H1 (cell line): ENCODE measurements at regions not wholly inside any gene's neighbourhood (a gene's known extent, or its start where the extent isn't known, plus 50 kb on each side); places are given as distances from the start of the nearest gene placed in this dataset.

Source experiments
- CTCF ChIA-PET: fragments of 300-600 bp; sonication (Branson Sonifier 250); formaldehyde crosslinking; loops from one replicate; lab custom pipeline; 2021; ENCODE audit not compliant: partially characterized antibody; lab: Charles Lee
- POLR2A ChIA-PET: fragments of 300-600 bp; sonication (Branson Sonifier 250); formaldehyde crosslinking; loops from one replicate; lab custom pipeline; 2021; ENCODE audit warnings: inconsistent platforms; ENCODE audit not compliant: partially characterized antibody; lab: Charles Lee
- DNase-seq, 2 experiments: peaks; one replicate each; pipeline versions ENCODE4 v3.0.0 to v3.0.0-alpha.2; 2010 to 2022; ENCODE audit warnings: low spot score in 2 of 2, low read depth in 1 of 2, mixed read lengths in 1 of 2
- FAIRE-seq: peaks from 2 replicates; lab custom pipeline; 2011; peaks lifted over from hg19 to GRCh38; lab: Jason Lieb, UNC
- H2AFZ ChIP-seq: 2 replicates; pipeline ENCODE4 v1.8.1; 2012; ENCODE audit warnings: low read length, inconsistent platforms
- H2AK5ac ChIP-seq: 2 replicates; pipeline ENCODE4 v1.6.1; 2013; ENCODE audit warnings: low read depth, low read length
- H2BK120ac ChIP-seq: replicated peaks from 2 replicates; pipeline ENCODE3; 2013; ENCODE audit warnings: low read depth, low read length, inconsistent platforms
- H2BK12ac ChIP-seq: 2 replicates; pipeline ENCODE4 v1.6.1; 2013; ENCODE audit warnings: low read depth, low read length
- H2BK15ac ChIP-seq: 2 replicates; pipeline ENCODE4 v1.6.1; 2013; ENCODE audit warnings: low read length
- H2BK20ac ChIP-seq: 2 replicates; pipeline ENCODE4 v1.6.1; 2013; ENCODE audit warnings: low read length
- H2BK5ac ChIP-seq: 2 replicates; pipeline ENCODE4 v1.6.1; 2013; ENCODE audit warnings: low read depth, low read length
- H3K14ac ChIP-seq: 2 replicates; pipeline ENCODE4 v1.6.1; 2013; ENCODE audit warnings: inconsistent platforms; ENCODE audit not compliant: insufficient read length
- H3K18ac ChIP-seq: 2 replicates; pipeline ENCODE4 v1.6.1; 2013; ENCODE audit warnings: low read length; ENCODE audit errors: extremely low read depth
- H3K23ac ChIP-seq: 2 replicates; pipeline ENCODE4 v1.6.1; 2013; ENCODE audit warnings: inconsistent platforms; ENCODE audit not compliant: insufficient read length
- H3K23me2 ChIP-seq: 2 replicates; pipeline ENCODE4 v1.6.1; 2013; ENCODE audit warnings: low read depth, low read length
- H3K27ac ChIP-seq: 2 replicates; pipeline ENCODE4 v1.6.1; 2011; ENCODE audit warnings: low read depth, low read length, inconsistent platforms
- H3K27me3 ChIP-seq, 4 experiments: replicated peaks in 1 of 4; 1 replicate in 1 of 4; 2 replicates in 3 of 4; pipeline versions ENCODE4 v1.6.1 to v1.8.1; 2011 to 2013; ENCODE audit warnings: low read length in 3 of 4, mild to moderate bottlenecking in 3 of 4, inconsistent platforms in 2 of 4, mixed read lengths in 2 of 4, moderate library complexity in 1 of 4; ENCODE audit not compliant: control insufficient read depth in 3 of 4, insufficient read depth in 3 of 4; ENCODE audit errors: extremely low read depth in 1 of 4
- H3K36me3 ChIP-seq, 4 experiments: 2 replicates each; pipeline versions ENCODE4 v1.6.1 to v1.8.1; 2011 to 2013; ENCODE audit warnings: mild to moderate bottlenecking in 4 of 4, low read length in 3 of 4, moderate library complexity in 2 of 4, control low read depth in 1 of 4, inconsistent platforms in 1 of 4; ENCODE audit not compliant: insufficient read depth in 4 of 4, control insufficient read depth in 2 of 4
- H3K4ac ChIP-seq: replicated peaks from 2 replicates; pipeline ENCODE3; 2013; ENCODE audit warnings: low read length, low read depth, mixed read lengths, inconsistent platforms; ENCODE audit not compliant: insufficient read length
- H3K4me1 ChIP-seq, 4 experiments: replicated peaks in 1 of 4; 1 replicate in 1 of 4; 2 replicates in 3 of 4; pipeline versions ENCODE4 v1.6.1 to v1.8.1; 2011 to 2013; ENCODE audit warnings: low read length in 3 of 4, inconsistent platforms in 2 of 4, mixed read lengths in 1 of 4; ENCODE audit not compliant: insufficient read depth in 4 of 4, control insufficient read depth in 3 of 4
- H3K4me2 ChIP-seq, 2 experiments: 2 replicates each; pipeline versions ENCODE4 v1.6.1 to v1.8.1; 2011 to 2013; ENCODE audit warnings: low read depth in 2 of 2, low read length in 2 of 2, control low read depth in 1 of 2, inconsistent platforms in 1 of 2, mild to moderate bottlenecking in 1 of 2; ENCODE audit not compliant: insufficient read depth in 1 of 2
- H3K4me3 ChIP-seq, 4 experiments: fragments of 200-600, 300-600 bp in 1 of 4; sonication (generic), shearing (Covaris generic), sonication (Bioruptor Twin) in 1 of 4; 2 replicates each; pipeline versions ENCODE4 v1.5.1 to v1.8.1; 2011 to 2016; ENCODE audit warnings: low read length in 4 of 4, low read depth in 3 of 4, control low read depth in 2 of 4, inconsistent platforms in 2 of 4, mild to moderate bottlenecking in 2 of 4, mixed read lengths in 1 of 4, moderate library complexity in 1 of 4; ENCODE audit not compliant: insufficient read depth in 2 of 4; ENCODE audit errors: extremely low read depth in 1 of 4
- H3K56ac ChIP-seq: replicated peaks from 2 replicates; pipeline ENCODE3; 2013; ENCODE audit warnings: low read depth, mild to moderate bottlenecking, mixed read lengths, low read length, inconsistent platforms; ENCODE audit not compliant: insufficient read length
- H3K79me1 ChIP-seq: 2 replicates; pipeline ENCODE4 v1.6.1; 2013; ENCODE audit warnings: low read depth, low read length, control low read depth
- H3K79me2 ChIP-seq, 2 experiments: 2 replicates each; pipeline versions ENCODE4 v1.6.1 to v1.8.1; 2012 to 2013; ENCODE audit warnings: low read length in 2 of 2, mild to moderate bottlenecking in 2 of 2, inconsistent platforms in 1 of 2; ENCODE audit not compliant: insufficient read depth in 2 of 2, control insufficient read depth in 1 of 2
- H3K9ac ChIP-seq, 4 experiments: replicated peaks in 1 of 4; 1 replicate in 1 of 4; 2 replicates in 3 of 4; pipeline versions ENCODE4 v1.6.1 to v1.8.1; 2011 to 2013; ENCODE audit warnings: low read depth in 3 of 4, low read length in 3 of 4, control low read depth in 2 of 4, mild to moderate bottlenecking in 2 of 4, moderate library complexity in 2 of 4, inconsistent platforms in 1 of 4; ENCODE audit errors: extremely low read depth in 1 of 4
- H3K9me3 ChIP-seq, 2 experiments: 2 replicates each; pipeline versions ENCODE4 v1.6.1 to v1.8.1; 2012 to 2013; ENCODE audit warnings: mild to moderate bottlenecking in 2 of 2, moderate library complexity in 2 of 2, control low read depth in 1 of 2, inconsistent platforms in 1 of 2, low read depth in 1 of 2, low read length in 1 of 2, mixed read lengths in 1 of 2; ENCODE audit not compliant: insufficient read depth in 2 of 2
- H4K20me1 ChIP-seq, 2 experiments: replicated peaks in 1 of 2; 2 replicates each; pipeline versions ENCODE3 to v1.8.1; 2011 to 2013; ENCODE audit warnings: inconsistent platforms in 2 of 2, low read length in 2 of 2, mild to moderate bottlenecking in 1 of 2; ENCODE audit not compliant: insufficient read depth in 2 of 2, control insufficient read depth in 1 of 2
- H4K5ac ChIP-seq: 2 replicates; pipeline ENCODE4 v1.6.1; 2013; ENCODE audit warnings: low read length, low read depth, mixed read lengths, inconsistent platforms; ENCODE audit not compliant: insufficient read length
- H4K8ac ChIP-seq: 2 replicates; pipeline ENCODE4 v1.8.0; 2013; ENCODE audit warnings: mild to moderate bottlenecking, moderate library complexity, low read length, inconsistent platforms; ENCODE audit not compliant: insufficient read depth; ENCODE audit errors: extremely low read depth
- H4K91ac ChIP-seq: replicated peaks from 2 replicates; pipeline ENCODE3; 2013; ENCODE audit warnings: low read length, mixed read lengths, inconsistent platforms; ENCODE audit not compliant: insufficient read length
- BRCA1 ChIP-seq: IDR thresholded peaks from 2 replicates; pipeline ENCODE4 v1.6.1; 2012; ENCODE audit warnings: low read depth, low read length, improper control_type of control experiment
- EZH2 ChIP-seq: fragments of 200-600 bp; sonication (generic); IDR thresholded peaks from 2 replicates; pipeline ENCODE4 v1.7.1; 2012; ENCODE audit warnings: low read depth, mild to moderate bottlenecking, moderate library complexity, low read length, inconsistent platforms; ENCODE audit not compliant: severe bottlenecking
- GTF2F1 ChIP-seq: IDR thresholded peaks from 2 replicates; pipeline ENCODE4 v1.6.1; 2012; ENCODE audit warnings: low read depth, low read length, improper control_type of control experiment, borderline replicate concordance
- MAX ChIP-seq: IDR thresholded peaks from 2 replicates; pipeline ENCODE4 v1.6.1; 2012; ENCODE audit warnings: inconsistent platforms
- POU5F1 ChIP-seq: IDR thresholded peaks from 2 replicates; pipeline ENCODE4 v1.6.1; 2011; ENCODE audit warnings: low read depth, mild to moderate bottlenecking, low read length, moderate library complexity
- RAD21 ChIP-seq, 2 experiments: IDR thresholded peaks in 1 of 2; conservative IDR thresholded peaks in 1 of 2; 2 replicates each; pipeline ENCODE4 v1.6.1; 2011; ENCODE audit warnings: low read depth in 2 of 2, low read length in 2 of 2, improper control_type of control experiment in 1 of 2, inconsistent platforms in 1 of 2, mild to moderate bottlenecking in 1 of 2, moderate library complexity in 1 of 2
- TAF7 ChIP-seq: optimal IDR thresholded peaks from 2 replicates; pipeline ENCODE3; 2011; ENCODE audit warnings: low read depth, mild to moderate bottlenecking, inconsistent platforms, low read length, moderate library complexity, borderline replicate concordance
- TBP ChIP-seq: IDR thresholded peaks from 2 replicates; pipeline ENCODE4 v1.6.1; 2011; ENCODE audit warnings: low read depth, low read length, improper control_type of control experiment
- WGBS, 2 experiments: shearing (Covaris generic) in 1 of 2; methylation state at CpG; one replicate each; pipeline versions ENCODE4 v1.1.6 to v1.1.7; 2013 to 2015; ENCODE audit warnings: low lambda C conversion rate in 2 of 2, mixed read lengths in 2 of 2, inconsistent platforms in 1 of 2, low coverage in 1 of 2, missing lambda C conversion rate in 1 of 2; ENCODE audit not compliant: insufficient replicate concordance in 2 of 2, insufficient coverage in 1 of 2, insufficient read length in 1 of 2; ENCODE audit errors: extremely low coverage in 1 of 2, missing lambda C conversion rate in 1 of 2; 5-methylcytosine and 5-hydroxymethylcytosine counted together

- Histone ChIP-seq H2BK120ac (no peak overlapping the region), H4K5ac (no peak overlapping the region), H3K56ac (no peak overlapping the region), H3K9ac (no peak overlapping the region), H3K27ac (no peak overlapping the region), H2BK12ac (no peak overlapping the region), H4K20me1 (peaks cover 0 to 2% of the 10 kb centered on the region in 2 experiments), H4K8ac (no peak overlapping the region), H3K79me1 (no peaks in the 10 kb centered on the region; the same call in 1 of the 2 replicates), H2AFZ (no peak overlapping the region), H3K18ac (no peak overlapping the region), H3K4me2 (no peak overlapping the region), H3K36me3 (no peaks in the 10 kb centered on the region), H3K27me3 (no peaks in the 10 kb centered on the region), H2AK5ac (no peak overlapping the region), H3K23me2 (no peaks in the 10 kb centered on the region), H2BK15ac (no peak overlapping the region), H2BK20ac (0 out of 2 replicates have a peak overlapping the region, but pooled peaks have one; percentile 55), H3K14ac (no peak overlapping the region), H3K4me1 (no peaks in the 10 kb centered on the region), H3K4me3 (no peak overlapping the region), H3K79me2 (no peaks in the 10 kb centered on the region), H2BK5ac (no peak overlapping the region), H4K91ac (no peak overlapping the region), H3K9me3 (no peaks in the 10 kb centered on the region), H3K4ac (no peak overlapping the region), H3K23ac (no peak overlapping the region)
- CTCF ChIA-PET: interaction anchor here (0.6 to 12.7 kb wide), 12 partner anchors 18 to 1411 kb away, joined by 3 to 112 read pairs (median 3); no protein-coding TSS in a partner anchor
- POLR2A ChIA-PET: interaction anchor here (0.9 kb wide), 1 partner anchor 17 kb away, joined by 3 read pairs; no protein-coding TSS in a partner anchor
- FAIRE-seq (no peak), DNase-seq (no peak)
- WGBS, 2 experiments: 83% methylated on average over 3 of the region's 3 CpGs; no CpG with 5 or more reads in 1 of the 2 experiments
- no peak; a peak in 1 of 4 replicates for TF ChIP-seq RAD21 (IDR thresholded peaks at IDR 0.05 in 1 of 2, conservative IDR thresholded peaks at IDR 0.05 in 1 of 2; ENCODE audit: low read depth in 2 of 2, low read length in 2 of 2)
- TF ChIP-seq BRCA1: no peak
- TF ChIP-seq EZH2: no peak
- TF ChIP-seq GTF2F1: no peak
- no peak for TF ChIP-seq POU5F1
- no peak for TF ChIP-seq MAX
- no peak for TF ChIP-seq TBP
- no peak for TF ChIP-seq TAF7
These were observed 55.2 kb upstream of the KCNMA1 start for GRCh38 chr10:77692782-77693181.
